ENCODE measurements at regions not wholly inside any gene's neighbourhood (a gene's known extent, or its start where the extent isn't known, plus 50 kb on each side); places are given as distances from the start of the nearest gene placed in this dataset.

DNA sequence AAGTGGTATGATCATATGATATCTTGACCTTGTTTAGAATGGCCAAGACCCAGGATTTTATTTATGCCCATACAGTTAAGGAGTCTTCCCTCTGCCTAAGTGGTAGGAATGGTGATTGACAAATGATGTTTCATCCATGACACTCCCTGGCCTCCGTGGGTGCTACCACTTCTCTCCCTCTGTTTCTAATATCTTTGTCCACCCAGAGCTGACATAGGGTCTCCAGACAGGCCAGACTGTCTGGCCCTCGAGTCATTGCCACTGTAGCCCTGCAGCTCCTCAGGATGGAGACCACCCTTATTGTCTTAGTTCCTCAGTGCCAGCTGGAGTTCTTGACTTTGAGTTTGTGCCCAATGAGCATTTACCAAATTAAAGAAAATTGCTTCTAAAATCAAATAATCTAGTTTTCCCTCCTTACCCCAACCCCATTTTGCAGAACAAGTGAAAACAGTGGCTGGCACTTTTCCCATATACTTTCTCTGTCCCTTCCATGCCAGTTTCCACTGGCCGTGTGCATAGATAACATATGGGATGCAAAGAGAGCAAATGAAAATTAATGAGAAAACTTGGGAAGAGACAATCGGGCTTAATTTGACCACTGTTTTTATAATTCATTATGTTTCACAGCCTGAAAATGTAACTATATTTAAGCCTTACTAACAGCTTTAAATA is 235.7 kb downstream of the NSG2 start:
- no peak for ATAC-seq
- TF ChIP-seq PATZ1 (CRISPR knock-in tag; IDR thresholded peaks at IDR 0.05; ENCODE audit: borderline replicate concordance): no peak
- TF ChIP-seq, protein P1, sequence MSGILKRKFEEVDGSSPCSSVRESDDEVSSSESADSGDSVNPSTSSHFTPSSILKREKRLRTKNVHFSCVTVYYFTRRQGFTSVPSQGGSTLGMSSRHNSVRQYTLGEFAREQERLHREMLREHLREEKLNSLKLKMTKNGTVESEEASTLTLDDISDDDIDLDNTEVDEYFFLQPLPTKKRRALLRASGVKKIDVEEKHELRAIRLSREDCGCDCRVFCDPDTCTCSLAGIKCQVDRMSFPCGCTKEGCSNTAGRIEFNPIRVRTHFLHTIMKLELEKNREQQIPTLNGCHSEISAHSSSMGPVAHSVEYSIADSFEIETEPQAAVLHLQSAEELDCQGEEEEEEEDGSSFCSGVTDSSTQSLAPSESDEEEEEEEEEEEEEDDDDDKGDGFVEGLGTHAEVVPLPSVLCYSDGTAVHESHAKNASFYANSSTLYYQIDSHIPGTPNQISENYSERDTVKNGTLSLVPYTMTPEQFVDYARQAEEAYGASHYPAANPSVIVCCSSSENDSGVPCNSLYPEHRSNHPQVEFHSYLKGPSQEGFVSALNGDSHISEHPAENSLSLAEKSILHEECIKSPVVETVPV (CRISPR knock-in tag; IDR thresholded peaks at IDR 0.05): no peak
- no peak for TF ChIP-seq PPARA (CRISPR knock-in tag; IDR thresholded peaks at IDR 0.05; ENCODE audit: borderline replicate concordance)
- TF ChIP-seq RARB (CRISPR knock-in tag; IDR thresholded peaks at IDR 0.05): no peak
- TF ChIP-seq CSDC2 (CRISPR knock-in tag; IDR thresholded peaks at IDR 0.05): no peak
- TF ChIP-seq ZFP3 (CRISPR knock-in tag; IDR thresholded peaks at IDR 0.05): no peak
- TF ChIP-seq ARNTL (CRISPR knock-in tag; IDR thresholded peaks at IDR 0.05; ENCODE audit: borderline replicate concordance, low read depth): no peak
- TF ChIP-seq, protein P2, sequence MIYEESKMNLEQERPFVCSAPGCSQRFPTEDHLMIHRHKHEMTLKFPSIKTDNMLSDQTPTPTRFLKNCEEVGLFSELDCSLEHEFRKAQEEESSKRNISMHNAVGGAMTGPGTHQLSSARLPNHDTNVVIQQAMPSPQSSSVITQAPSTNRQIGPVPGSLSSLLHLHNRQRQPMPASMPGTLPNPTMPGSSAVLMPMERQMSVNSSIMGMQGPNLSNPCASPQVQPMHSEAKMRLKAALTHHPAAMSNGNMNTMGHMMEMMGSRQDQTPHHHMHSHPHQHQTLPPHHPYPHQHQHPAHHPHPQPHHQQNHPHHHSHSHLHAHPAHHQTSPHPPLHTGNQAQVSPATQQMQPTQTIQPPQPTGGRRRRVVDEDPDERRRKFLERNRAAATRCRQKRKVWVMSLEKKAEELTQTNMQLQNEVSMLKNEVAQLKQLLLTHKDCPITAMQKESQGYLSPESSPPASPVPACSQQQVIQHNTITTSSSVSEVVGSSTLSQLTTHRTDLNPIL (CRISPR knock-in tag; IDR thresholded peaks at IDR 0.05; ENCODE audit: low read depth): no peak
- no peak for TF ChIP-seq ISL1 (CRISPR knock-in tag; IDR thresholded peaks at IDR 0.05)
- TF ChIP-seq TSHZ2 (CRISPR knock-in tag; IDR thresholded peaks at IDR 0.05): no peak
- TF ChIP-seq ZNF70 (CRISPR knock-in tag; IDR thresholded peaks at IDR 0.05): no peak
- TF ChIP-seq, protein P3, sequence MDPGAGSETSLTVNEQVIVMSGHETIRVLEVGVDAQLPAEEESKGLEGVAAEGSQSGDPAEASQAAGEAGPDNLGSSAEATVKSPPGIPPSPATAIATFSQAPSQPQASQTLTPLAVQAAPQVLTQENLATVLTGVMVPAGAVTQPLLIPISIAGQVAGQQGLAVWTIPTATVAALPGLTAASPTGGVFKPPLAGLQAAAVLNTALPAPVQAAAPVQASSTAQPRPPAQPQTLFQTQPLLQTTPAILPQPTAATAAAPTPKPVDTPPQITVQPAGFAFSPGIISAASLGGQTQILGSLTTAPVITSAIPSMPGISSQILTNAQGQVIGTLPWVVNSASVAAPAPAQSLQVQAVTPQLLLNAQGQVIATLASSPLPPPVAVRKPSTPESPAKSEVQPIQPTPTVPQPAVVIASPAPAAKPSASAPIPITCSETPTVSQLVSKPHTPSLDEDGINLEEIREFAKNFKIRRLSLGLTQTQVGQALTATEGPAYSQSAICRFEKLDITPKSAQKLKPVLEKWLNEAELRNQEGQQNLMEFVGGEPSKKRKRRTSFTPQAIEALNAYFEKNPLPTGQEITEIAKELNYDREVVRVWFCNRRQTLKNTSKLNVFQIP (CRISPR knock-in tag; IDR thresholded peaks at IDR 0.05; ENCODE audit: borderline replicate concordance, low read depth): no peak
- no peak for TF ChIP-seq TCF4 (CRISPR knock-in tag; IDR thresholded peaks at IDR 0.05; ENCODE audit: borderline replicate concordance)
- TF ChIP-seq ZC3H10 (CRISPR knock-in tag; IDR thresholded peaks at IDR 0.05): no peak
- TF ChIP-seq ZFP30 (CRISPR knock-in tag; IDR thresholded peaks at IDR 0.05): no peak
- no peak for TF ChIP-seq ESRRG (CRISPR knock-in tag; IDR thresholded peaks at IDR 0.05)

- TF ChIP-seq ZFP30 (CRISPR knock-in tag; IDR thresholded peaks at IDR 0.05) (no peak), BACH2 (CRISPR knock-in tag; IDR thresholded peaks at IDR 0.05; ENCODE audit: borderline replicate concordance) (no peak), ISL1 (CRISPR knock-in tag; IDR thresholded peaks at IDR 0.05) (no peak), ZFP3 (CRISPR knock-in tag; IDR thresholded peaks at IDR 0.05) (no peak), ARNTL (CRISPR knock-in tag; IDR thresholded peaks at IDR 0.05; ENCODE audit: borderline replicate concordance, low read depth) (no peak), ZNF70 (CRISPR knock-in tag; IDR thresholded peaks at IDR 0.05) (no peak), TOX (CRISPR knock-in tag; IDR thresholded peaks at IDR 0.05; ENCODE audit: borderline replicate concordance) (no peak), TCF4 (CRISPR knock-in tag; IDR thresholded peaks at IDR 0.05; ENCODE audit: borderline replicate concordance) (no peak), CSDC2 (CRISPR knock-in tag; IDR thresholded peaks at IDR 0.05) (no peak), OSR1 (CRISPR knock-in tag; IDR thresholded peaks at IDR 0.05) (no peak), ZNF8 (CRISPR knock-in tag; IDR thresholded peaks at IDR 0.05) (no peak), ESRRG (CRISPR knock-in tag; IDR thresholded peaks at IDR 0.05) (no peak), ZNF565 (CRISPR knock-in tag; conservative IDR thresholded peaks at IDR 0.05; ENCODE audit: low read depth) (no peak)
- TF ChIP-seq, protein P2 (CRISPR knock-in tag; IDR thresholded peaks at IDR 0.05; ENCODE audit: low read depth): no peak
- no peak for ATAC-seq
Measured at GRCh38 chr5:174281855-174282254, 236.3 kb downstream of the NSG2 start.

Data from SK-N-SH treated with all-trans-retinoic acid at 6 μM for 48 hours (cell line).